ENCODE measurements at regions not wholly inside any gene's neighbourhood (a gene's known extent, or its start where the extent isn't known, plus 50 kb on each side); places are given as distances from the start of the nearest gene placed in this dataset.

GRCh38 chr9:78778861-78779374 is 482.0 kb downstream of the PSAT1 start:
- Mint-ChIP-seq H3K4me3 (ENCODE audit: unreplicated experiment) (no peak overlapping the region), H3K4me1 (ENCODE audit: unreplicated experiment) (peaks cover 39% of the 10 kb centered on the region)

GRCh38 chr9:78781681-78782080 is 484.8 kb downstream of the PSAT1 start:
- Mint-ChIP-seq H3K27me3 (ENCODE audit: unreplicated experiment) (peaks cover 7% of the 10 kb centered on the region), H3K4me1 (ENCODE audit: unreplicated experiment) (peaks cover 33% of the 10 kb centered on the region), H3K9me3 (ENCODE audit: unreplicated experiment) (no peaks in the 10 kb centered on the region), H3K27ac (ENCODE audit: unreplicated experiment) (no peak overlapping the region), H3K36me3 (ENCODE audit: low read depth, unreplicated experiment) (no peaks in the 10 kb centered on the region), H3K4me3 (ENCODE audit: unreplicated experiment) (no peak overlapping the region)
- TF ChIP-seq CTCF (IDR thresholded peaks at IDR 0.05; ENCODE audit: unreplicated experiment) = no peak
- DNase-seq (ENCODE audit: low spot score) = no peak

More at GRCh38 chr9:78778861-78779374, 482.0 kb downstream of the PSAT1 start:
- peaks cover 7% of the 10 kb centered on the region for H3K27me3 Mint-ChIP-seq (ENCODE audit: unreplicated experiment)
- H3K9me3 Mint-ChIP-seq (ENCODE audit: unreplicated experiment) = no peaks in the 10 kb centered on the region
- H3K36me3 Mint-ChIP-seq (ENCODE audit: low read depth, unreplicated experiment) = no peaks in the 10 kb centered on the region
- DNase-seq (ENCODE audit: low spot score) = no peak
- TF ChIP-seq CTCF (IDR thresholded peaks at IDR 0.05; ENCODE audit: unreplicated experiment) = no peak
- peak overlapping the region; percentile 92 for H3K27ac Mint-ChIP-seq (ENCODE audit: unreplicated experiment)

GRCh38 chr9:78782234-78782633 is 485.3 kb downstream of the PSAT1 start:
- H3K36me3 Mint-ChIP-seq (ENCODE audit: low read depth, unreplicated experiment) = no peaks in the 10 kb centered on the region
- H3K27ac Mint-ChIP-seq (ENCODE audit: unreplicated experiment) = no peak overlapping the region
- DNase-seq (ENCODE audit: low spot score) = no peak
- no peak for TF ChIP-seq CTCF (IDR thresholded peaks at IDR 0.05; ENCODE audit: unreplicated experiment)
- H3K4me3 Mint-ChIP-seq (ENCODE audit: unreplicated experiment) = no peak overlapping the region
- no peaks in the 10 kb centered on the region for H3K9me3 Mint-ChIP-seq (ENCODE audit: unreplicated experiment)
- peaks cover 7% of the 10 kb centered on the region for H3K27me3 Mint-ChIP-seq (ENCODE audit: unreplicated experiment)
- peaks cover 30% of the 10 kb centered on the region for H3K4me1 Mint-ChIP-seq (ENCODE audit: unreplicated experiment)

- Mint-ChIP-seq H3K4me1 (ENCODE audit: unreplicated experiment) (peaks cover 30% of the 10 kb centered on the region), H3K27ac (ENCODE audit: unreplicated experiment) (no peak overlapping the region), H3K27me3 (ENCODE audit: unreplicated experiment) (peaks cover 7% of the 10 kb centered on the region), H3K9me3 (ENCODE audit: unreplicated experiment) (no peaks in the 10 kb centered on the region), H3K4me3 (ENCODE audit: unreplicated experiment) (no peak overlapping the region), H3K36me3 (ENCODE audit: low read depth, unreplicated experiment) (no peaks in the 10 kb centered on the region)
- no peak for TF ChIP-seq CTCF (IDR thresholded peaks at IDR 0.05; ENCODE audit: unreplicated experiment)
- DNase-seq (ENCODE audit: low spot score) = no peak
Measured at GRCh38 chr9:78782858-78783257, 485.9 kb downstream of the PSAT1 start.

GRCh38 chr9:78783743-78784142 is 486.8 kb downstream of the PSAT1 start:
- peak; percentile 66 for TF ChIP-seq CTCF (IDR thresholded peaks at IDR 0.05; ENCODE audit: unreplicated experiment)
- DNase-seq (ENCODE audit: low spot score) = no peak
- no peak overlapping the region for H3K27ac Mint-ChIP-seq (ENCODE audit: unreplicated experiment)
- peaks cover 25% of the 10 kb centered on the region for H3K4me1 Mint-ChIP-seq (ENCODE audit: unreplicated experiment)
- H3K27me3 Mint-ChIP-seq (ENCODE audit: unreplicated experiment) = peaks cover 7% of the 10 kb centered on the region
- no peak overlapping the region for H3K4me3 Mint-ChIP-seq (ENCODE audit: unreplicated experiment)
- no peaks in the 10 kb centered on the region for H3K9me3 Mint-ChIP-seq (ENCODE audit: unreplicated experiment)
- H3K36me3 Mint-ChIP-seq (ENCODE audit: low read depth, unreplicated experiment) = no peaks in the 10 kb centered on the region
